HG03039 (cell line): ENCODE measurements at regions not wholly inside any gene's neighbourhood (a gene's known extent, or its start where the extent isn't known, plus 50 kb on each side); places are given as distances from the start of the nearest gene placed in this dataset.
A peak's percentile ranks its signal among the peaks of the same experiment; 100 is the strongest.
"Not testable (repeated sequence)": the region's sequence is repeated elsewhere in the genome, so short reads cannot be mapped to it uniquely, and the experiment has no call there.

Source experiments
- ATAC-seq: cut with Tn5 transposase; IDR thresholded peaks from one replicate; pipeline ENCODE4 v1.9.1; 2021; ENCODE audit warnings: mild to moderate bottlenecking, moderate library complexity; ENCODE audit not compliant: unreplicated experiment

DNA sequence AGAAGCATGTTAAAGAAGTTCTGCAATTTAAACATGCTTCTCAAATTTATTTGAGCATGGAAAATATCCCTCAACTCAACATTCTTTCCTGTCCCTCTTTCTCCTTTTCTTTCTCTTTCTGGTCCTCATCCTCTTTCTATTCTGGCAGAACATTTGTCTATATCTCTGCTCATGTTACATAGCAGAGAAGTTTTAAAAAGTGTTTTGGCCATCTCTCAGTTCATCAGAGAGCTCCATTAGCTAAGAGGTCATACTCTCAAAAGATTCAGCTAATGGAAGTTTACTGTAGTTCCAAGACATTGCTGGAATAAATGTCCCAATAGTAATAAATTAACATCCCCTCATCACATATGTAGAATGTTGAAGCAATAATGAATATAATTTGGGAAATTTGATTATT, 53.5 kb downstream of the XCL2 start:
- no peak for ATAC-seq

DNA sequence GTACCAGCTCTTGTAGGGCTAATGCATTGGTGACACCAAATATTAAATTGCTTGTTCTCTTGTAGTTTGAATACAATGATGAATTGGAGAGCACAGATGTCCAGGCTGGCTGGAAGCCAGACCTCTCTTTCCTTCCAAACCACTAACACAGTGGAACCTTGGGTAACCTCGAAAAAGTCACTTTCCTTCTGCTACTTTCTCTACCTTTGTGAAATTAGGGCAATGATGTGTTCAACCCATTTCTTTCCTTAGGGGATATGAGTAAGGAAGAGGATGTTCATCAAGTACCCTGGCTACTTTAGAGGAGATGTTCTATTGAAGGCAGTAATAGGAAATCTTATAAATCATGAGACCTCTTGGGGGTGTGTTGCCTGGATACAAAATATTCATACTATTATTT, 55.7 kb downstream of the XCL2 start:
- no peak for ATAC-seq

DNA sequence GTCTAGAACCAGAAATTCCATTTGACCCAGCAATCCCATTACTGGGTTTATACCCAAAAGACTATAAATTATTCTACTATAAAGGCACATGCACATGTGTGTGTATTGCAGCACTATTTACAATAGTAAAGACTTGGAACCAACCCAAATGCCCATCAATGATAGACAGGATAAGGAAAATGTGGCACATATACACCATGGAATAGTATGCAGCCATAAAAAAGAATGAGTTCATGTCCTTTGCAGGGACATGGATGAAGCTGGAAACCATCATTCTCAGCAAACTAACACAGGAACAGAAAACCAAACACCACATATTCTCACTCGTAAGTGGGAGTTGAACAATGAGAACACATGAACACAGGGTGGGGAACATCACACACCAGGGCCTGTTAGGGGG, 57.0 kb downstream of the XCL2 start:
- ATAC-seq, result not testable (repeated sequence)

DNA sequence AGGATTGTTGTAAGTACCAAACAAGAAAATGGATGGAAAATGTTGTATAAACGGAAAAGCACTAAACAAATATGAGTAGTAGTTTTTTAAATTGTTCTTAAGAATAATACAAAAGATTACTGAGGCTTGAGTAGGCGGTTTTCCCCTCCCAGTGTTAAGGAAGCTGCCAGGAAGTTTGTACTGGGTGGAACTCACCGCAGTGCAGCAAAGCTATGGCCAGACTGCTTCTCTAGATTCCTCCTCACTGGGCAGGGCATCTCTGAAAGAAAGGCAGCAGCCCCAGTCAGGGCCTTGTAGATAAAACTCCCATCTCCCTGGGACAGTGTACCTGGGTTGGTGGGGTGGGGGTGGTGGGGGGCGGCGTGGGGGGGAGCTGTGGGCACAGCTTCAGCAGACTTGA, 58.7 kb downstream of the XCL2 start:
- no peak for ATAC-seq

DNA sequence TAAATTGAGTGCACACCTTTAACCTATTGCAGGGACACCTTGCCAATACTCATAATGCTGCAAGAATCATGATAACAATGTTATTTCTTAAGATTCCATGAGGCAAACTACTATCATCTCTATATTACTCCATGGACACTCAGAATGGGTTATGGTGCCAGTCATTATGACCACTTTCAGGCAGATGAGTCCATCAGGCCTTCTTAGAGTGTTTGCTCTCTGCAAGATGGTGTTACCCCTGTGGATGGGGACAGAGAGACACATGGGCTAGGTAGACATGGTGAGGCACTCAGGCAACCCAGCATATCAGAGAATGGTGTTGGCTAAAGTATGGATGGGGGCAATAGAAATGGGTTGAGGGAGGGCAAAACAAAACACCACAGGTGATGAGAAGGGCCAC, 59.7 kb downstream of the XCL2 start:
- no peak for ATAC-seq

DNA sequence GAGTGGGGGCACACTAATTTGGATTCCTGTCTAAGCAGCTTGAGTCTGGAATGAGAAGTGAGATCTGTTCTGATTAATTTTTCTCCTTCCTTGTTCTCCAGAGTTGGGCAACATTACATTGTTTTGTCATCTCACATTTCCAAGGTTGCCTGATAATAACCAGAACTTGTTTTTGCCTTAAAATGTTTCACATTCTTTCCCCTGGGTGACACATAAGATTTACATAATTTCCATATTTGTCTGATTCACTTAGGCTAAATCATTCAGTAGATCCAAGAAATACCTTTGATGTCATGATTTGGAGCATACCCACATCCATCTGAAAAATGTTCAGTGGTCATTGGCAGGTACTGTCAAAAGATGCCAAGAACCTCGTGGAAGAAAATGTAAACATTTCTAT, 60.3 kb downstream of the XCL2 start:
- ATAC-seq, result no peak

DNA sequence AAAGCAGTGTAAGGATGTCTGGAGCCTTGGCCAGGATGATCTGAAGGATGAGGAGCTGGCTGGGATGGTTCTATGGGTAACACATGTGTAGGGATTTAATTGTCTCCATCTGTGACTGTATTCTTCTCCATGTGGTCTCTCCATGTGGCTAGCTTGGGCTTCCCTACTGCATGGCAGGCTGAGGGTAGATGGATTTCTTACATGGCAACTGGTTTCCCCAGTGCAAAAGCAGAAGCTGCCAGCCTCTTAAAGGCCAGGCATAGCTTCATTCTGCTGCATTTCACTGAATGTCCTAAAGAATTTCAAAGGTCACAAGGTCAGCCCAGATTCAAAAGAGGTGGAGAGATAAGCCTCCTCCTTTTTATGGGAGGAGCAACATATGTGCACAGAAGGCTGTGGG, 61.7 kb downstream of the XCL2 start:
- ATAC-seq, result no peak

DNA sequence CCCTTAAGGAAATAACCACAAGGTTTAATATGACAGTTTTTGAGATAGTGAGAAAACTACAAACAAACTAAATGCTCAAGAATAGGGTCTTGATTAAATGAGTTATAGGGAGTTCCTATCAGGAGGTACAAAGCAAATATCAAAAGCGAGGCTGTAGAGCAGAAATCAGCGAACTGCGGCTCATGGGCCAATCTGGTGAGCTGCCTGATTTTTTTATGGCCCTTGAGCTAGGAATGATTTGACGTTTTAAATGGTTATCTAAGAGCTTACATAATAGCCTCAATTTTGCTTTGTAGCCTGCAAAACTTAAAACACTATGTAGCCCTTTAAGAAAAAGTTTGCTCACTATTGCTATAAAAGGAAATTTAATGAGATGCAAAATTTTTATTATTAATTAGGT, 62.2 kb downstream of the XCL2 start:
- ATAC-seq, result no peak

DNA sequence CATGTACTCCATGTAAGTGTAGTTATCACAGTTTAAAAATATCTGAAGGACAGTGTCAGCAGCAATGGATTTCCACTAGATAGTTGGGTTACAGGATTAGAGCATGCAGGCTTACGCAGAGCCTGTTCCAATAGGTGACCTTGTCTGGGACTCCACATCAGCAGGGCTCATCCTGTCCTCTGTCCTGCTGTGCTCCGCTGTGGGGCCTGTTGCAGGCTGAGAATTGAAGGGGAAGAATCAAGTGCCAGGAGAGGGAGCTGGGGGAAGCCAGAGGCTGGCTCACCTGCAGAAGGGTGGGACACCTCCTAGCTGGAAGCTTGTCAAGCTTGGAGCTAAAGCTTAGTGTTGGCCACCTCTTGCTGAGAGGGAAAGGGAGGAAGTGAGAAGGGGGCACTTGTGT, 62.8 kb downstream of the XCL2 start:
- ATAC-seq, result no peak

DNA sequence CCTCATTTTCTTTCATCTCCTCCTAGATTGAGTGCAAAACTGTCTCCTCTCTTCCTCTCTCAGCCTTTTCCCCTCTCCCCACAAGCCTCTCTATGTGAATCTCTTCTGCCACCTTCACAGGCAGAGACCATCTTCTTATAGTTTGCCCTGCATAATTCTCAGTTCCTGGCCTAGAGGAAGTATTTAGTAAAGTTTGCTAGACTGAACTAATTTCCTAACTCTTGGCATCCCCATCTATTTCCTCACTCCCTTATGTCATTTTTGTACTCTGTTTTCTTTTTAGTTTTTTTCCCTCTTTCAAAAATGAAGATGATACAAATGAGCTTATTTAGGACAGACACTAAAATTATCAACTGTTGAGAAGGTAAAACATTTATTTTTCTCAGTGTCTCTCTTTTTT, 66.0 kb downstream of the XCL2 start:
- no peak for ATAC-seq

DNA sequence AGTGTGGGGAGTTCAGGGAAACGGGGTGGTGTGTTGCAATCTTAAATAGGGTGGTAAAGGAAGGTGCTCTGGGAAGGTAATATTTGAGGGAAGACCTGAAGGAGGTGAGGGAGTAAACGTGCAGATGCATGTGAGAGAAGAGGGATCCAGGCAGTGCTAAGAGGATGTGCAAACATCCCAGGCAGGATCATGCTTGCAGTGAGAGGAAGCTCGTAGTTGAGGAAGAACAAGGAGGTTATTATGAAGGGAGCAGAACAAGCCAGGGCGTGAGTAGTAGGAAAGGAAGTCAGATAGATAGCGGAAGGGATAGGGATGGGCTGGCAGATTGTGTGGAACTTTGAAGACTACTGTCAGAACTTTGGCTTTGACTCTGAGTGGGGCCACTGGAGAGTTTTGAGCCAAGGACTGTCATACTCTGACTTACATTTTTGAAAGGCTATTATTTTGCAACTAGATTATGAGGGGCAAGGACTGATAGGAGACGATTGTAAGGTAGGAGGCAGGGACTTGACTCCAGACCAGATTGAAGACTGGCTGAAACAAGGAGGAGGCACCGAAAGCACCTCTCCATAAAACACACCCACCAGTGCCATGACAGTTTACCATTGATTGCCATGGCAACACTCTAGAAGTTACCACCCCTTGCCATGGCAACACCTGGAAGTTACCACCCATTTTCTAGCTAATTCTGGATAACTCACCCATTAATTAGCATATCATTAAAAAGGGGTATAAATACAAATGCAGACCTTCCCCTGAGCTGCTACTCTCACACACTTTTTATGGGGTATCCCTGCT, 67.0 kb downstream of the XCL2 start:
- ATAC-seq, result no peak

DNA sequence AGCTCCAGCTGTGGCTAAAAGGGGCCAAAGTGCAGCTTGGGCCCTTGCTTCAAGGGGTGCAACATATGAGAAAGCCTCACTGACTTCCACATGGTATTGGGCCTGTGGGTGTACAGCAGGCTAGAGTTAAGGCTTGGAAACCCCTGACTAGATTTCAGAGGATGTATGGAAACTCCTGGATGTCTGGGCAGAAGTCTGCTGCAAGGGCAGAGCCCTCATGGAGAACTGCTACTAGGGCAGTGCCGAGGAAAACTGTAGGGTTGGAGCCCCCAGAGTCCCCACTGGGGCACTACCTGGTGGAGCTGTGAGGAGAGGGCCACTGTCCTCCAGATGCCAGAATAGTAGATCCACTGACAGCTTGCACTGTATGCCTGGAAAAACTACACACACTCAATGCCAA, 69.5 kb downstream of the XCL2 start:
- ATAC-seq, result no peak

DNA sequence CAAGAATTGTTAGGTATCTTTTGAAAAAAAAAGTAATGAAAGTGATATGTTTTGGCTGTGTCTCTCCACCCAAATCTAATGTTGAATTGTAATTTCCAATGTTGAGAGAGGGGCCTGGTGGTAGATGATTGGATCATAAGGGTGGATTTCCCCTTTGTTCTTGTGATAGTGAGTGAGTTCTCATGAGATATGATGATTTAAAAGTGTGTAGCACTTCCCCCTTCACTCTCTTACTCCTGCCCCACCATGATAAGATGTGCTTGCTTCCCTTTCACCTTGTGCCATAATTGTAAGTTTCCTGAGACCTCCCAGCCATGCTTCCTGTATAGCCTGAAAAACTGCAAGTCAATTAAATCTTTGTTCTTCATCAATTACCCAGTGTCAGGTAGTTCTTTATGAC, 70.7 kb downstream of the XCL2 start:
- ATAC-seq, result no peak

DNA sequence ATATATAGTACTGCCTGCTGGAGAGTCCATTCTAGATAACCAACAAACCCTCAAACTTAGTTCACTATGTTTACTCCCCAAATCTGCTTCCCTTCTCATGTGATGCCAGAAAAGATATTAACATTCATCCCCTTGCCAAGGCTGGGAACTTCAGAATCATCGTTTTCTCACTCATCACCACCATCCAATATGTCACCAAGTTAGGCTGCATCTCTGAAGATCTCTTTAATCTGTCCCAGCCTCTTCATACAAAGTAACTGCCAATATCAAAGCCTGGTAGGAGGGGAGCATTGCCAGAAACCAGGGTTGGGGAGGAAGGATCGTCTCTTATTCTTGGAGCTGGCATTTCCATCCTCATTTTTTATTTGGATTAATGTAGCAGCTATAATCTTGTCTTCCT, 71.6 kb downstream of the XCL2 start:
- ATAC-seq, result no peak

DNA sequence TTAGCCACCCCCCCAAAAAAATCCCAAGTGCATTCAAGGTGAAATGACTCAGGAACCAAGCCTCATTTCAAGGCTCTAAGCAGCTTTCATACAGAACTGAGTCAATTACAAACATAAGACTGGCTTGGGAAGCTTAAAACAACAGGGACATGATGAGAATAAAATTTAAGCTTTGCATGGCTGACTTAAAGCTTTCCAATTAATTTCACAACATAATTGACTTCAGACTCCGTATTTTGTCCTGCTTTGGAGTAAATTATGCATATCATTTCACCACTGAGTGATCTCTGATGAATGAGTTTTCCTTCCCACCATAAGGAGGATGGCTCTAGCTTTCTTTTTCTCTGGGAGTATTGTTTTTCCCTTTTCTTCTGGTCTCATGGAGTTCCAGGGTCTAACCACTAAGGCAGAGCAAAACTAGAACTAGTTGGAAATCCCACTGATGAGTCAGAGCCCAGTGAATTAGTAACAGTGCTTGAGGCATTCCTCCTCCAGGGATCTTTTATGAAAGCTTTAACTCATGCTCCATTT, 72.8 kb downstream of the XCL2 start:
- ATAC-seq, result no peak

DNA sequence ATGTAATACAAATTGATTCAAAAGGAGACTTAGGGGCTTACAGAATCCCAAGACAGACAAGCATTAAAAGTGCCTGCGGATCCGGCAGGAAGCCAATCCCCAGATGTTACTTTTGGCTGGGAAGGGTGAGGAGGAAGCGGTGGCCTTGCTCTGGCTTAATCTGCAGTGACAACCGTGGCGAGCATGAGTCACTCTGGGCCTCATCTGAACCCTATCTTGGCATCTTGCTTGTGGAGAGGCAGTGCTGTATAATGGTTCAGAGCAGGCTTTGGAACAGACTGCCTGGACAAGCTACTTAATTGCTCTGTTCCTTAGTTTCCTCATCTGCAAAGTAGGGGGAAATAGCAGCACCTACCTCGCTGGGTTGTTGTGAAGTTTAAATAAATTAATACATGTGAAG, 74.1 kb downstream of the XCL2 start:
- ATAC-seq, result no peak

DNA sequence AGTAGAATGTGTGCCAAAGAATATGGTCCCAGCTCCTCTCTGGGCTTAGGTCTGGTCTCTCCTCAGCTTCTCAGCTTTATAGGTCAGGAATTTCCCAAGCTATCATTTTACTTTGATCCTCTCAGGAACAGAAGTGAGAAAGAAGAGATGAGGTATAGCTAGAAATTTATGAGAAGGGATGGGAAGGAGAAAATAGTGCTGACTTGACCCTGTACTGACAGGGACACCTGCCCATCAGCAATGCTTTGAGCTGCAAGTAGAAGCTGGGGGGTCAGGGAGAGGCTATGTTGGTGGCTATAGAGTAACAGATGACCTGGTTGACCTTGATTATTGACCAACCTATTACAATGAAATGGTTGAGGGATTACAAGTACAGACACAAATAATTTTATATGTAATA, 75.0 kb downstream of the XCL2 start:
- no peak for ATAC-seq

DNA sequence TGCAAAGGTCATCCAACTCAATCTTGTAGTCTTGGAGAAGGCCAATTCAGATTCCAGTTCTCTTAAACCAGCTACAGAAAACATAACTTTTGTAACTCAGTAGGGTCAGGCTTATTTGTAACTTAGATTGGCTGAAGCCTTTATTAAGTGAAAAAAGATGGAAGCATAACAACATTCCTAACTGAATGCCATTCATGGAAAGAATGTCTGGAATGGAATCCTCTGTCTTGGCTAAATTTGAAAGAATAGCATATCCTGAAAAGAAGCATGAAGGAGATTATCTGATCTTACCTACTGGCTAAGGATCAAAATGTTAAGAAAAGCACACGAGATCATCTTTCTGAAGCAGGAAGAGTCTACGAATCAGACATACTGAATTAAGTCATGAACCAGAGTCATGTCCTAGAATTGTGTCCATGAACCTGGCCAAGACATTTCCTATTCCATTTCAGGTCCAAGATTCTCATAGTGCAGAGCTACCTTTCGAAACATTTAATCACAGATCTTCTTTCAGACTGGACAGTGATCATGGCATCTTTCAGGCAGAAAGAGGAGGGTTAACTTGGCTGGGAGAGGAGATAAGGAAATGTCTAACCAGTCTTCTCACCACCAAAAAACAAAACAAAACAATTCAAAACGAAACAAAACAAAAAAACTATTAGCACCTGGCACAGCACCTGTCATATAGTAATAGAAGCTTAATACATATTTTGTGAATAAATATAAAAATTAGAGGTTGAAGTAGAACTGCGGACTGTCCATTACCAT, 75.6 kb downstream of the XCL2 start:
- ATAC-seq, result no peak

DNA sequence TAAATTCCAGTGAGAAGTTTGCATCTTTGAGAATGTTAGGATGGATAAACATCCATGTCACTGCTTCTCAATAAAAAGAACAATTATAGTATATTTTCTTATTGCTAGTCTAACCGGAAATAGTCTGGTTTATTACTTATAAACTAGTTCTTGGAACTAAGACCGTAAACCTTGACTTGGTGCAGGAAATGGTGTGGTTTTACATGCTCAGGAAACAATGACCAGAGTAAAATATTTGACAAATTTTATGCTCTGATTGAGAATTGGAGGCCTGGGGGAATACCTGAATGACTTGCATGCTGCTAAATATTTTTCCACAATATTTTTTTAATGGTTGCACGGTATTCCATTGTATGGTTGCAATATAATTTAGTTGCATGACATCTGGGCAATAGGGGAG, 76.3 kb downstream of the XCL2 start:
- no peak for ATAC-seq

DNA sequence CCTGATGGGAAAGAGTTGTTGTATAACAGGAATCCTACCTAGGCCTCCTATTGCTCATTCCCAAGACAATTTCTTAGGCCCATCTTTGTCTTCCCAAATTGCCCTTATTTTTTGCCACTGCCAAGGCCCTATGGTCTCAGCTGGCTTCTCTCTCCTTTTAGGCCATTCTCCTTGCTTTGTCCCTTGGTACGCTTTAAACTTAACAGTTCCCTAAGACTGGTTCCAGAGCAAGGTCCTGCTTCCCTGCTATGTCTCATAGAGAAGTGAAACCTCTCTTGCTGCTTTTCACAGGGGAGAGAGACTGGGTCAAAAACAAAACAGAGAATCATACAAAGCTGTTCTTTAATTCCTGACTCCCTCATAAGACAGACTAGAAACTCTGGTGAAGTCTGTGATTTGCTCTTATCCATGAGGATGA, 77.1 kb downstream of the XCL2 start:
- peak; percentile 46 for ATAC-seq

DNA sequence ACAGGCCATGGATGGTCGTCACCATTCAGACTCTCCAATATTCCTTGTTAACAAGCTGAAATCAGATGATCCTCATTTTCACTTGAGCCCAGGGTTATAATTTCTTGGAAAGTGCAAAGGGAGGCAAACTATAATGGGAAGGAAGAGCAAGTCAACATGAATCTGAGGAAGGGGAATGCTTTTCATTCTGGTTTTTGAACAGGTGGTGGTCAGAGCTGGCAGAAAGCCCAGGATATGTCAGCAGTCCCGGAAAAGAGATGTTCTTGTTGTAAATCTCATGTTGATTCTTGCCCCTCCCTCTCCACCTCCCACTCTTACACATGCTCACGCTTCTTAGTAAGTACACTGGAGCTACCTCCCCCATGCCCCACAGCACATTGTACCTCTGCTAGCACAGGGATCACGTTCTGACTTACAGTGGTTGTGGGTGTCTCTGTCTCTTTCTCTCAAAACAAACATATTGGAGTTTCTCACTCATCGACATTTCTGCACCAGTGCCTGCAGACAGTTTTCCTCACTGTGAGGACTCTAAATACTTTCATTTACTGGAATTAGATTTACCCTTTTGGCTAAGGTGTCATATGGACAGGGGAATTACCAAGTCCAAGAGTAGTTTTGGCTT, 77.6 kb downstream of the XCL2 start:
- ATAC-seq, result peak; percentile 68

DNA sequence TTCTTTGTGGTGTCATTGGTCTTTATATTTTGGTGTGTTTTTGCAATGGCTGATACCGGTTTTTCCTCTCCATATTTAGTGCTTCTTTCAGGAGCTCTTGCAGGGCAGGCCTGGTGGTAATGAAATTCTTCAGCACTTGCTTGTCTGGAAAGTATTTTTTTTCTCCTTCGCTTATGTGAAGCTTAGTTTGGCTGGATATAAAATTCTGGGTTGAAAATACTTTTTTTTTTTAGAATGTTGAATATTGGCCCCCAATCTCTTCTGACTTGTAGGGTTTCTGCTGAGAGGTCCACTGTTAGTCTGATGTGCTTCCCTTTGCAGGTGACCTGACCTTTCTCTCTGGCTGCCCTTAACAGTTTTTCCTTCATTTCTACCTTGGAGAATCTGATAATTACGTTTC, 82.7 kb downstream of the XCL2 start:
- not testable (repeated sequence) for ATAC-seq
